ENCODE measurements at regions not wholly inside any gene's neighbourhood (a gene's known extent, or its start where the extent isn't known, plus 50 kb on each side); places are given as distances from the start of the nearest gene placed in this dataset.

- intact Hi-C loops (cut with DNase I): no loop called here
- no peak for TF ChIP-seq POLR2A (IDR thresholded peaks at IDR 0.05)
- no peak for TF ChIP-seq POLR2AphosphoS5 (IDR thresholded peaks at IDR 0.05; ENCODE audit: insufficient read depth in 1 of 2, low read depth in 1 of 2)
- TF ChIP-seq, protein P1, sequence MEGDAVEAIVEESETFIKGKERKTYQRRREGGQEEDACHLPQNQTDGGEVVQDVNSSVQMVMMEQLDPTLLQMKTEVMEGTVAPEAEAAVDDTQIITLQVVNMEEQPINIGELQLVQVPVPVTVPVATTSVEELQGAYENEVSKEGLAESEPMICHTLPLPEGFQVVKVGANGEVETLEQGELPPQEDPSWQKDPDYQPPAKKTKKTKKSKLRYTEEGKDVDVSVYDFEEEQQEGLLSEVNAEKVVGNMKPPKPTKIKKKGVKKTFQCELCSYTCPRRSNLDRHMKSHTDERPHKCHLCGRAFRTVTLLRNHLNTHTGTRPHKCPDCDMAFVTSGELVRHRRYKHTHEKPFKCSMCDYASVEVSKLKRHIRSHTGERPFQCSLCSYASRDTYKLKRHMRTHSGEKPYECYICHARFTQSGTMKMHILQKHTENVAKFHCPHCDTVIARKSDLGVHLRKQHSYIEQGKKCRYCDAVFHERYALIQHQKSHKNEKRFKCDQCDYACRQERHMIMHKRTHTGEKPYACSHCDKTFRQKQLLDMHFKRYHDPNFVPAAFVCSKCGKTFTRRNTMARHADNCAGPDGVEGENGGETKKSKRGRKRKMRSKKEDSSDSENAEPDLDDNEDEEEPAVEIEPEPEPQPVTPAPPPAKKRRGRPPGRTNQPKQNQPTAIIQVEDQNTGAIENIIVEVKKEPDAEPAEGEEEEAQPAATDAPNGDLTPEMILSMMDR (IDR thresholded peaks at IDR 0.05): no peak
- no peak for DNase-seq (ENCODE audit: extremely low spot score in 2 of 2)
These were observed 1211.9 kb upstream of the GYPC start for GRCh38 chr2:125444106-125444505.

DNA sequence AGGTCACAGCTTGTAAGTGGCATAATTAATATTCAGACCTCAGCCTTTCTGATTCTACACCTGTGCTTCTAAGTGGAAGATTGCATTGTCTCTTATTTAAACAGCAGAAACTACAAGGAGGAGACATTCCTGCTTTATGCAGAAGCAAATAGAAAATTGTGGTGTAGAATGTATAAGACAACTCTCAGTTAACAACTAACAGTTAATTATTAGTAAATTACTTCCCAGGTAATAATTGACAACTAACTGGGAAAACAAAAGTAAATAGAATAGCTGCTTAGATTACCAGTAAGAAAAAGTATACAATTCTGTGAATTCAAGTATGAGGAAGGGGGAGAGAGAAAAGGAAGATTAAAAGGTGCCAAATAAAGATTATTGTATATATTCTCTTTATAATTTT is 1210.5 kb upstream of the GYPC start:
- H3K36me3 ChIP-seq: no peaks in the 10 kb centered on the region
- DNase-seq (ENCODE audit: extremely low spot score in 2 of 2): no peak
- no peak for TF ChIP-seq POLR2AphosphoS5 (IDR thresholded peaks at IDR 0.05; ENCODE audit: insufficient read depth in 1 of 2, low read depth in 1 of 2)
- TF ChIP-seq, protein P1 (IDR thresholded peaks at IDR 0.05): no peak
- no peak for TF ChIP-seq POLR2A (IDR thresholded peaks at IDR 0.05)
- H3K27ac ChIP-seq: no peak overlapping the region
- H3K4me3 ChIP-seq: no peak overlapping the region
- no peaks in the 10 kb centered on the region for H3K27me3 ChIP-seq
- no peaks in the 10 kb centered on the region for H3K9me3 ChIP-seq
- intact Hi-C loops (cut with DNase I): no loop called here
- no peaks in the 10 kb centered on the region for H3K4me1 ChIP-seq

More at GRCh38 chr2:125444106-125444505, 1211.9 kb upstream of the GYPC start:
- Histone ChIP-seq H3K9me3 (no peaks in the 10 kb centered on the region), H3K27ac (no peak overlapping the region), H3K4me3 (no peak overlapping the region), H3K36me3 (no peaks in the 10 kb centered on the region), H3K4me1 (no peaks in the 10 kb centered on the region), H3K27me3 (no peaks in the 10 kb centered on the region)

GRCh38 chr2:125450092-125450491 is 1205.9 kb upstream of the GYPC start:
- Histone ChIP-seq H3K27ac (no peak overlapping the region), H3K27me3 (no peaks in the 10 kb centered on the region), H3K4me1 (no peaks in the 10 kb centered on the region), H3K36me3 (no peaks in the 10 kb centered on the region), H3K4me3 (no peak overlapping the region), H3K9me3 (no peaks in the 10 kb centered on the region)
- TF ChIP-seq, protein P1 (IDR thresholded peaks at IDR 0.05): no peak
- TF ChIP-seq POLR2A (IDR thresholded peaks at IDR 0.05) (no peak), POLR2AphosphoS5 (IDR thresholded peaks at IDR 0.05; ENCODE audit: insufficient read depth in 1 of 2, low read depth in 1 of 2) (no peak)
- DNase-seq (ENCODE audit: extremely low spot score in 2 of 2): no peak
- intact Hi-C loops (cut with DNase I): no loop called here

DNA sequence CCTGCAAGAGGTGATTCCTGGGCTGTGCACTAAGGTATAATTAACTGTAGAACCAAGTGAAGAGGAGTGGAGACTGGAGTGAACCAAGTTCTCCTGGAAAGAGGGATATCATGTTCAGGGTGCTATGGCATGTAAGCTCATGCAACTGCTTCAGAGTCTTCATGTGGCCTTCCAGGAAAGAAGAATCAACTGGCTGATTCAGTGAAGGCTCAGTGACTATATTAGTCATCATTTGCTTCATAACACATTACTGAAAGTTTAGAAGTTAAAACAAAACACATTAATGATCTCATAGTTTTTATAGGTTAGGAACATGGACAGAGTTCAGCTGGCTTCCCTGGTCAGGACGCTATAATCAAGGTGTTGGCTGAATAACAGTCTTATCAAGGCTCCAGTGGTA is 1200.8 kb upstream of the GYPC start:
- H3K27me3 ChIP-seq: no peaks in the 10 kb centered on the region
- intact Hi-C loops (cut with DNase I): no loop called here
- H3K4me1 ChIP-seq: no peaks in the 10 kb centered on the region
- no peak overlapping the region for H3K4me3 ChIP-seq
- DNase-seq (ENCODE audit: extremely low spot score in 2 of 2): no peak
- no peaks in the 10 kb centered on the region for H3K9me3 ChIP-seq
- H3K36me3 ChIP-seq: no peaks in the 10 kb centered on the region
- no peak overlapping the region for H3K27ac ChIP-seq
- TF ChIP-seq POLR2A (IDR thresholded peaks at IDR 0.05) (no peak), POLR2AphosphoS5 (IDR thresholded peaks at IDR 0.05; ENCODE audit: insufficient read depth in 1 of 2, low read depth in 1 of 2) (no peak)
- TF ChIP-seq, protein P1 (IDR thresholded peaks at IDR 0.05): no peak

DNA sequence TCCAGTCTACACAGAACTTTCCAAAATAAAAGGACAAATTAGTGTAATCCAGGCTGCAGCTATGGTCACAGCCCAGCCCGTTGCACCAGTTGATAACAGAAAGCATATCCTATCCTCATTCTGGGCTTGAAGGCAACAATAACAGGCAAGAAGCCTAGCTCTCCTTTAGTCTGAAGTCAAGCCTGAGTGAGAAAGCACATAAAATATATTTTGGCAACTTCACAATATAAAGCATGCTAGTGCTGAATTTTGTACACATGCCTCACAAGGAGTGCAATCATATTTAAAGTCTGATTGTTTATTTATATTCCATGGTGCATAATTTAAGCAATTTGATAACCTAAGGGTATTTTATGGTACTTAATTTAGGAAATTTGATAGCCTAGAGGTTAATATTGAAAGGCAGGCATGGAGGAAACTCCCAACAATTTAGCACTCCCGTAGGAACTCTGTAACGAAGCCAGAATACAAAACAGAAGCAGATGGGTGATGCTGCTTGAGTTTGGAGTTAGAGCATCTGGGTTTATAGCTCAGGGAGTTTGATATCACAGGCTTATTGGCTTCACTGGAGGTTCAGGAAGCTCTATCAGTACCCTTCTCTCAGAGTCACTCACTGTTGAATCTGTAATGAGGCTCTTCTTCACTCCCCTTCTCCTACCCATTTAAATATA is 1199.1 kb upstream of the GYPC start:
- Histone ChIP-seq H3K36me3 (no peaks in the 10 kb centered on the region), H3K4me1 (no peaks in the 10 kb centered on the region), H3K27me3 (no peaks in the 10 kb centered on the region), H3K9me3 (no peaks in the 10 kb centered on the region), H3K4me3 (no peak overlapping the region), H3K27ac (no peak overlapping the region)
- no peak for TF ChIP-seq POLR2AphosphoS5 (IDR thresholded peaks at IDR 0.05; ENCODE audit: insufficient read depth in 1 of 2, low read depth in 1 of 2)
- TF ChIP-seq POLR2A (IDR thresholded peaks at IDR 0.05): no peak
- TF ChIP-seq, protein P1 (IDR thresholded peaks at IDR 0.05): no peak
- no peak for DNase-seq (ENCODE audit: extremely low spot score in 2 of 2)
- intact Hi-C loops (cut with DNase I): no loop called here
